Pancreas (tissue), 10 donors: ENCODE measurements at regions not wholly inside any gene's neighbourhood (a gene's known extent, or its start where the extent isn't known, plus 50 kb on each side); places are given as distances from the start of the nearest gene placed in this dataset.

Experiments
- ATAC-seq, 4 donors: fragments of 200-7000 bp; cut with Tn5 transposase; one replicate each; pipeline versions ENCODE4 v1.8.0 to v1.9.1; 2020; ENCODE audit warnings: mild to moderate bottlenecking in 4 of 4, moderate library complexity in 4 of 4
- DNase-seq, 6 donors: peaks; one replicate each; pipeline ENCODE4 v3.0.0-alpha.2; 2020
- FAIRE-seq: peaks from 2 replicates; lab custom pipeline; 2012; peaks lifted over from hg19 to GRCh38; lab: Jason Lieb, UNC
- H3K27ac ChIP-seq, 4 donors: fragments of 200-600 bp; sonication (generic); 1 replicate in 3 of 4; 2 replicates in 1 of 4; pipeline versions ENCODE4 v1.5.0 to v1.8.0; 2020
- H3K27me3 ChIP-seq, 4 donors: fragments of 200-600 bp; one replicate each; pipeline ENCODE4 v1.8.0; 2021
- H3K36me3 ChIP-seq, 3 donors: fragments of 200-600 bp; sonication (generic) in 1 of 3; one replicate each; pipeline versions ENCODE4 v1.5.0 to v1.8.0; 2020 to 2021
- H3K4me1 ChIP-seq, 3 donors: fragments of 200-600 bp; one replicate each; pipeline ENCODE4 v1.8.0; 2021
- H3K4me3 ChIP-seq, 4 donors: fragments of 200-600 bp; sonication (generic) in 2 of 4; one replicate each; pipeline versions ENCODE4 v1.5.0 to v1.8.0; 2020 to 2021
- H3K9me3 ChIP-seq, 4 donors: fragments of 200-600 bp; one replicate each; pipeline ENCODE4 v1.8.0; 2021
- WGBS, 2 donors: extraction: QIAGEN DNeasy Blood & Tissue Kit; methylation state at CpG; one replicate each; pipeline ENCODE4 v1.1.7; 2013; 5-methylcytosine and 5-hydroxymethylcytosine counted together
- intact Hi-C, 3 donors: fragments of 100-400 bp; cut with DNase I; formaldehyde crosslinking; loops; one replicate each; pipeline versions ENCODE4 v1.11.1 to v1.14.2; 2022
- TF ChIP-seq, protein P1 (sequence below), 4 donors: fragments of 200-600 bp; sonication (generic) in 3 of 4; IDR thresholded peaks; one replicate each; pipeline versions ENCODE4 v1.5.0 to v1.8.0; 2021; ENCODE audit warnings: antibody characterized with exemption in 4 of 4
- donor health status: healthy with polysubstance abuse.
- donor health status: DM: no; HTN: no; CAD: no; lungs with moderate emphysema.
- donor health status: DM: no; HTN: no; CAD: no.
- donor health status: control.
- donor health status: control.
- donor health status: Bipolar disorder and iron deficiency.
- donor health status: DM: yes; HTN: yes; CAD: no.
- donor health status: DM: no; HTN: no; CAD: no.
- donor health status: DM: no; HTN: no; CAD: no.
- donor health status: DM: yes; HTN: yes; CAD: no.

DNA sequence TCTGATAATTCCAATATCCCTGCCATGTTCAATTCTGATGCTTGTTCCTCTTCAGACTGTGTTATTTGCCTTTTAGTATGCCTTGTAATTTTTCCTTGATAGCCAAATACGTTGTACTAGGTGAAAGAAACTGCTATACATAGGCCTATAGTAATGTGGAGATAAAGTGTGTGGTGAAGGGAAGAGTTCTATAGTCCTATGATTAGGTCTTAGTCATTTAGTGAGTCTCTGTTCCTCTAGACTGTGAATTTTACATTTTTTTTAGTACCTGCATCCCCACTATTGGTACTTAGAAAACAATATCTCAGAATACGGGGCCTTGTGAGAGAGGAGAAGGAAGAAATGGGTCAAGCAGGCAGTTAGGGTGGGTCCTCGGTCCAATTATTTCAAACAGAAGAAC, 59.6 kb upstream of the SEMA3E start:
- intact Hi-C loops, result no loop called here
- Histone ChIP-seq H3K9me3 (no peaks in the 10 kb centered on the region), H3K4me1 (no peaks in the 10 kb centered on the region), H3K27ac (no peak overlapping the region), H3K27me3 (no peaks in the 10 kb centered on the region), H3K4me3 (no peak overlapping the region), H3K36me3 (no peaks in the 10 kb centered on the region)
- FAIRE-seq, result no peak
- DNase-seq, result no peak
- WGBS, 2 donors, result 61 to 76% methylated on average over 3 of the region's 3 CpGs
- TF ChIP-seq, protein P1, sequence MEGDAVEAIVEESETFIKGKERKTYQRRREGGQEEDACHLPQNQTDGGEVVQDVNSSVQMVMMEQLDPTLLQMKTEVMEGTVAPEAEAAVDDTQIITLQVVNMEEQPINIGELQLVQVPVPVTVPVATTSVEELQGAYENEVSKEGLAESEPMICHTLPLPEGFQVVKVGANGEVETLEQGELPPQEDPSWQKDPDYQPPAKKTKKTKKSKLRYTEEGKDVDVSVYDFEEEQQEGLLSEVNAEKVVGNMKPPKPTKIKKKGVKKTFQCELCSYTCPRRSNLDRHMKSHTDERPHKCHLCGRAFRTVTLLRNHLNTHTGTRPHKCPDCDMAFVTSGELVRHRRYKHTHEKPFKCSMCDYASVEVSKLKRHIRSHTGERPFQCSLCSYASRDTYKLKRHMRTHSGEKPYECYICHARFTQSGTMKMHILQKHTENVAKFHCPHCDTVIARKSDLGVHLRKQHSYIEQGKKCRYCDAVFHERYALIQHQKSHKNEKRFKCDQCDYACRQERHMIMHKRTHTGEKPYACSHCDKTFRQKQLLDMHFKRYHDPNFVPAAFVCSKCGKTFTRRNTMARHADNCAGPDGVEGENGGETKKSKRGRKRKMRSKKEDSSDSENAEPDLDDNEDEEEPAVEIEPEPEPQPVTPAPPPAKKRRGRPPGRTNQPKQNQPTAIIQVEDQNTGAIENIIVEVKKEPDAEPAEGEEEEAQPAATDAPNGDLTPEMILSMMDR (IDR thresholded peaks at IDR 0.05), result no peak
- ATAC-seq, result no peak

DNA sequence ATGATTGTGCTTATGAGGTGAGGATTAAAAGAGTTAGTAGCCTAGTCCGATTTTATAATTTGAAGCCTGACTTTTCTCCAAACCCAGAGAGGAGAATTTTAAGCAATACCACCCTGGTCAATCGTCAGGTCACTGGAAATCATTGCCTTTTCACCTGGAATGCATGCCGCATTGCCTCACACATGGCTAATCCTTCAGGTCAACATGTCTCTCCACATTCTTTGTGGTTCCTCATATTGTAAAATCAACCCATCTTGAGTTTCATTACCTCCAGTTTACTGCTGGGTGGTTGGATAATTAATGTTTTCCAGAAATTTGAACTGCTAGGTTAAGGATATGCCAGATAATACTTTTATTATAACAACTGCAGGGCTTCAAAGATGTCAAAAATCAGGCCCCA, 55.6 kb upstream of the SEMA3E start:
- H3K9me3 ChIP-seq, result no peaks in the 10 kb centered on the region
- H3K4me1 ChIP-seq, result no peaks in the 10 kb centered on the region
- no peak for ATAC-seq
- TF ChIP-seq, protein P1 (IDR thresholded peaks at IDR 0.05), result no peak
- no peak overlapping the region for H3K4me3 ChIP-seq
- intact Hi-C loops, result no loop called here
- no peaks in the 10 kb centered on the region for H3K27me3 ChIP-seq
- no peak for FAIRE-seq
- no peaks in the 10 kb centered on the region for H3K36me3 ChIP-seq
- DNase-seq, result no peak
- no peak overlapping the region for H3K27ac ChIP-seq
- WGBS, 2 donors, result 47 to 55% methylated on average over 3 of the region's 3 CpGs

DNA sequence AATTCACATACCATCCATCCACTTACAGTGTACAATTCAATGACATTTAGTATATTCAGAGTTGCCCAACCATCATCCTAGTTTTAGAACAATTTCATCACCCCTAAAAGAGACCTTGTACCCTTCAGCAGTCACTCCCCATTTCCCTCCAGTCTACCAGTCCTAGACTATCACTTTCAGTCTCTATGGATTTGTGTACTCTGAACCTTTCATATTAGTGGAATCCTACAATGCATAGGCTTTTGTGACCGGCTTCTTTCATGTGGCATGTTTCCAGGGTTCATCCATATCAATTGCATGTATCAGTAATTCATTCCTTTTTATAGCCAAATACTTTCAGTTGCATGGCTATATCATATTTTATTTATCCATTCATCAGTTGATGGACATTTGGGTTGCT, 53.5 kb upstream of the SEMA3E start:
- no peaks in the 10 kb centered on the region for H3K4me1 ChIP-seq
- no peak overlapping the region for H3K27ac ChIP-seq
- TF ChIP-seq, protein P1 (IDR thresholded peaks at IDR 0.05), result no peak
- intact Hi-C loops, result no loop called here
- no peak for ATAC-seq
- H3K9me3 ChIP-seq, result no peaks in the 10 kb centered on the region
- H3K27me3 ChIP-seq, result no peaks in the 10 kb centered on the region
- H3K4me3 ChIP-seq, result no peak overlapping the region
- H3K36me3 ChIP-seq, result no peaks in the 10 kb centered on the region
- FAIRE-seq, result no peak
- no peak for DNase-seq
- 79 to 93% methylated on average over 1 of the region's 1 CpG for WGBS, 2 donors

DNA sequence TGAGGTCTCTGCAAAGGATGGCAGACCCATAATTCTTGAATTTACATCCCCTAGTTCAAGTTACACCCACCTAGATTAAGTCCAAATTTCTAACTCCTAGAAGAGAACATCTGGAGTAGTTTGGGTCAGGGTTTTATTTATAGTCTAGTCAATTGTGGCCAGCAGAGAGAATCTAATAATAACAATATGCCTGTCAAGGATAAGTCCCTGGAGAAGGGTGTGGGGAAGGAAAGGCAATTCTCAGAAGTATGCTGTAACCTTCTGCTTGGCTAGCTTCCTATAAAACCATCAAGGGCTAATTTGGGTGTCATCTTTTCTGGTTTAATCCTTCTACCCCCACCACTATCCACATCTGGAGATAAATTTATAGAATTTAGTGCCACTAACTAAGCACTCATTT, 52.8 kb upstream of the SEMA3E start:
- Histone ChIP-seq H3K4me3 (no peak overlapping the region), H3K27ac (no peak overlapping the region), H3K27me3 (no peaks in the 10 kb centered on the region), H3K9me3 (no peaks in the 10 kb centered on the region), H3K36me3 (no peaks in the 10 kb centered on the region), H3K4me1 (no peaks in the 10 kb centered on the region)
- intact Hi-C loops, result no loop called here
- FAIRE-seq, result no peak
- TF ChIP-seq, protein P1 (IDR thresholded peaks at IDR 0.05), result no peak
- no peak for ATAC-seq
- no peak for DNase-seq
